GM19452 (cell line): ENCODE measurements at regions not wholly inside any gene's neighbourhood (a gene's known extent, or its start where the extent isn't known, plus 50 kb on each side); places are given as distances from the start of the nearest gene placed in this dataset.
"Not testable (repeated sequence)": the region's sequence is repeated elsewhere in the genome, so short reads cannot be mapped to it uniquely, and the experiment has no call there.

ENCODE experiments used
- ATAC-seq: cut with Tn5 transposase; IDR thresholded peaks from one replicate; pipeline ENCODE4 v1.9.1; 2021; ENCODE audit not compliant: unreplicated experiment

DNA sequence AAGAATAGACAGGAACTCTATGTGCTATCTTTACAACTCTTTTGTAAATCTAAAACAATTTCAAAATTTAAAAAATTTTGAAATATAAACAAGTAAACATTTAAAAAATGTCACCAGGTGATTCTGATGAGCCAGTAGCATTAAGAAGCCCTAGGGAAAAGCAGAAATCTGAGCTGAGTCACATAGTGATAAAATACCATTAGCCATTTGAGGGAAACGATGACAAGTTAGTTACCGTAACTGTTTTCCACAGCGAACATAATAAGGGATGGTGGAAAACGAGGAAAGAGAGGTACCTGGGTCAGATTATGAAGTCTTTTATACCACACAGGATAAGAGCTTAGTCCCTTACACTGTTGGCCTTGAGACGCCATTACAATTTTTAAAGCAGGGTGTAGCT lies 55.5 kb downstream of the PRR15 start:
- no peak for ATAC-seq

- ATAC-seq: no peak
Observed at GRCh38 chr7:29619848-29620555, 56.4 kb downstream of the PRR15 start.

GRCh38 chr7:29620556-29620930 lies 56.9 kb downstream of the PRR15 start:
- ATAC-seq: no peak

DNA sequence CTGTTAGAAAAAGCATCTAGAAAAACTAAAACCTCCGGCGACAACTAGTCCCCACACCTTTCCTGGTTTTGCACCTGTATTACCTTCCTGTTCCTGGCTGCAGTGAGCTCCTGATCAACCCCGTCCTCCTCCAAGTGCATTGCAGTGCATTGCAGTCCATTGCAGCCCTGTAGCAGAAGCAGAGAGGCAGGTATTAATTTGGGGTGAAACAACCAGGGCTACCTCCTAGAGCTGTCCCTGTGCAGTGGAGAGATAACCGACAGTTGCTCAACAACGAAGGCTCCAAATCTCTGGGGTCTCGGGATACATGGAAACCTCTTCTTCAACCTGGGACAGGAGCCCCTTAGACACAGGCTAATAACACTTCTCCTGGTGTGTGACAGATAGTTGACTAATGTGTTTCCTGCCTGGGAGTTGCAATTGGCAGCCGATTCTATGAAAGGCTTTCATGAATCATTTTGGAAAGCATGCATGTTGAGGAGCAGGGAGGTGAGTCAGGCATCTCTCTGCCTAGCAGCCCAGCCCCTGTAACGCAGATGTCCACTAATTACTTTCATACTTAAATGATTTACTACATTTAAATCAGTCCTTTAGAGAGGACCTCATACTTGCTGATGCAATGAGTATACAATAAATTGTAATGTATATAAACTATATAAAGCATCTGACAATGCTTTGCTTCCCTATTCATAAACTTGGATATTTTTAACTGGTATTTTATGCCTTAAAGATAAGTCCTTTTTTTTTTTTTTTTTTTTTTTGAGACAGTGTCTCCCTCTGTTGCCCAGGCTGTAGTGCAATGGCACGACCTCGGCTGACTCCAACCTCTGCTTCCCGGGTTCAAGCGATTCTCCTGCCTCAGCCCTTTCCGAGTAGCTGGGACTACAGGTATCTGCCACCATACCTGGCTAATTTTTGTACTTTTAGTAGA lies 59.0 kb downstream of the PRR15 start:
- ATAC-seq: no peak

DNA sequence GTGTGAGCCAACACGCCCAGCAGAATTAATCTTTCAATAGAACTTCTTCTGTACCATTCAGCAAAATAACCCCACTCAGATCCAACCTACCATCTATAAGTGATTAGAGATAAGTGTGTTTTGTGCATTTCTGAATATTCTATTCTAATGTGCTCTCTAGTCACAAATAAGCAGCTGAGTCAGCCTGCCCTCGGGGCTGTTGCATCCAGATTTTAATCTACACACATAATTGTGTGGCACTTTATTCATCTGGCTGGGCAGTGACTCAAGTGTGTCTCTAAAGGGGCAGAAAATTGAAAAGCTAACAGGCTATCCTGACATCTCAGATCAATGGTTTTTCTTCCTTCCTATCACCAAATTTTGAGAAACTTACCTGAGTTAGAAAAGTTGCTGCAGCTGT lies 60.3 kb downstream of the PRR15 start:
- no peak for ATAC-seq

- no peak for ATAC-seq
Observed at GRCh38 chr7:29626730-29627129, 63.1 kb downstream of the PRR15 start.

- no peak for ATAC-seq
Observed at GRCh38 chr7:29627631-29628030, 64.0 kb downstream of the PRR15 start.

DNA sequence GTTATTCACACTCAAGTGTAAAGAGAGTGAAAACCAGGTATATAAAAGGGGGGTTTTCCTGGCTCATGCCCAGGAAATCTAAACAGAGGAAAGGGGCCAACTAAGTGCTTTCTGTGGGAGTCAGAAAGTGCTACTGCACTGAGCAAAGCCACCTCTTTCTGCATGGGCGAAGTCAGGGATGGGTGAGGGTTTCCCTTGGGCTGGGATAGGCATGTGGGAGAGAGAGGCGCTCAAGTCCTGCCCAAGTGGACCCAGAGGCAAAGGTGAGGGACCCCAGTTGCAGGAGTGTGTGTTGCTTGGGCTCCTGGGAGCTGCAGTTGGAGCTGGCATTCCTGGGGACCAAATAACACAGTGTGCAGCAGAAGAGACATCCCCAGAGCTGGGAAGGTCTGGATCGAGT lies 65.9 kb downstream of the PRR15 start:
- no peak for ATAC-seq

DNA sequence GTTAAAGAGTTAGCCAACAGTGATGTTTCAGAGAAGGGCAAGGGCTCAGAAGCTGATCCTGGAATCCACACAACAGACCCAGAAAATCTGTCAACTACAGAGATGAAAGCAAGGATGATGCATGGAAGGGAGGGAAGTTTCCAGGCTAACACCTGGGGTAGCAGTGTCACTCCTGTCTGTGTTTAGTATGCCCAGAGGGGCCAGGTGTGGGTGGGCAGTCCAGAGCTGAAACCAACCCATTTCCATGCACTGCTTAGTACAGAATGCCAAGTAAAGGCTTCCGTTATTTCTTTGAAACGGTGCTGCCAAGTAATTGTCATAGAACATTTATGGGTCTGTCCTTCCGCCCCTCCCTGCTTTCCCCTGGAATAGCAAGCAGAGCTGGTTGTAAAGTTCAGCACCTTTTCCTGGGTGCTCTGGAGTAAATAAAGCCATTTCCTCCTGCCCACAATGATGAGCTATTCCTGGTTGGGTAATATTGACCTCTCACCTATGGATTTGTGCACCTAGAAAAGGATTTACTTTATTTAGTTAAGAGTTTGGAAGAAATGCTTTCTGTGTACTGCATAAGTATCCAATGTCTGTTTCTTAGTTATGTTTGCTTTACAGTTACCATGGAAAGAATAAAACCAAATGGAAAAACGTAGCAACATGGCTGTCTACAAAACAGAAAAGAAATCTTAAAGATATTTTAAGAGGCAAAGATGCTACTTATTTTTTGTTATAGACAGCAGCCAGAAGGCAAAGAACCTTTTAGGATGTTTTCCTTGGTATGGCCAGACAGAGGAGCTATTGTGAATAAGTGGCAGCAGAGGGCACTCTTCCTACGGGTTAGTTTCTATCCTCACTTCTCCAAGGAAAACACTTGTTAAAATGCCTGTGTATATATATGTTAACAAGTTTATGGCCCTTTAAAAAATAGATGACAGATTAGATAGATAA lies 71.7 kb downstream of the PRR15 start:
- not testable (repeated sequence) for ATAC-seq

- no peak for ATAC-seq
Observed at GRCh38 chr7:29636009-29636351, 72.3 kb downstream of the PRR15 start.

- no peak for ATAC-seq
Observed at GRCh38 chr7:29637374-29637773, 73.7 kb downstream of the PRR15 start.

DNA sequence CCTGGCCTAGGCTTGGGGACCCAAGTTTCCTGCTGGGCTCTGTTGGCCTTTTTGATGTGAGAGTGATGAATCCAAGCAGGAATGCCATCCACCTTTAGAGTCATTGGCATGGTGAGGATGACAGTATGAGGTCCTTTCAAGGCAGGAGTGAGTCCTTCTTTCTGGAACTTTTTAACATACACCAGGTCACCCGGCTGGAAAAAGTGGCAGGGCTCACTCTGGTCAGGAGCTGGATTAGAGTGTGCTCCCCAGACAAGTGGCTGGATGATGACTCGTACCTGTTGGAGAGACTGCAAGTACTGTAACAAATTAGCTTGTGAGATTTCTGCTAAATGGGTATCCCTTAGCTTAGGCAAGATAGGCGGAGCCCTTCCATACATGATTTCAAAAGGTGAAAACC lies 75.2 kb downstream of the PRR15 start:
- ATAC-seq: not testable (repeated sequence)

DNA sequence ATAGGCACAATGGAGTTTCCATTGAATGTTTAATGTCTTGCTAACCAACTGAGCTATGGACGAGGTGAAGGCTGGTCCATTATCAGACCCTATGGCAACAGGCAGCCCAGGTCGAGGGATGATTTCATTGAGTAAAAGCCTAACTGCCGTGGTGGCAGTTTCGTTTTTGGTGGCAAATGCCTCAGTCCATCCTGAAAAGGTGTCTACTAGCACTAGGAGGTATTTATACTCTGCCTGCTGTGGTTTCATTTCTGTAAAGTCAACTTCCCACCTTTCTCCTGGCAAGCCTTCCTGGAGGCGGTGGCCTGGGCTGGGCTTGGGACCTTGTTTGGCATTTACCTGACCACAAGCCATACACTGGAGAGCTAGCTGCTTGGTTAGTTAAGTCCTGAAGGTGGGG lies 75.8 kb downstream of the PRR15 start:
- no peak for ATAC-seq

- no peak for ATAC-seq
Observed at GRCh38 chr7:29639886-29640595, 76.4 kb downstream of the PRR15 start.

DNA sequence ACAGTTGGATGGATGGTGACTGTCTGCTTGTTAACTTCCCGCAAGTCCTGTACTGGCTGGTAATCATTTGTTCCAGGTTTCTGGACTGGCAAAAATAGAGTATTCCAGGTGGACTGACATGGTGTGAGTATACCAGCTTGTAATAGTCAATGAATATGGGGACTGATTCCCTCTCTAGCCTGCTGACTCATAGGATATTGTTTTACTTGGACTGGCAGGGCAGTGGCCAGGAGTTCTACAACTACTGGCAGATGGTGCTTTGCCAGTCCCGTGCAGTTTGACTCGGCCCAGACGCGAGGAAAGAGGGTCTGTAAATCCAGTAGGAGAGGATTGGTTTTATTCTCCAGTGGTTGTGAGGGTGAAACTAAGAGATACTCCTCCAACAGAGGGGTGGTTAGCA lies 78.0 kb downstream of the PRR15 start:
- no peak for ATAC-seq

DNA sequence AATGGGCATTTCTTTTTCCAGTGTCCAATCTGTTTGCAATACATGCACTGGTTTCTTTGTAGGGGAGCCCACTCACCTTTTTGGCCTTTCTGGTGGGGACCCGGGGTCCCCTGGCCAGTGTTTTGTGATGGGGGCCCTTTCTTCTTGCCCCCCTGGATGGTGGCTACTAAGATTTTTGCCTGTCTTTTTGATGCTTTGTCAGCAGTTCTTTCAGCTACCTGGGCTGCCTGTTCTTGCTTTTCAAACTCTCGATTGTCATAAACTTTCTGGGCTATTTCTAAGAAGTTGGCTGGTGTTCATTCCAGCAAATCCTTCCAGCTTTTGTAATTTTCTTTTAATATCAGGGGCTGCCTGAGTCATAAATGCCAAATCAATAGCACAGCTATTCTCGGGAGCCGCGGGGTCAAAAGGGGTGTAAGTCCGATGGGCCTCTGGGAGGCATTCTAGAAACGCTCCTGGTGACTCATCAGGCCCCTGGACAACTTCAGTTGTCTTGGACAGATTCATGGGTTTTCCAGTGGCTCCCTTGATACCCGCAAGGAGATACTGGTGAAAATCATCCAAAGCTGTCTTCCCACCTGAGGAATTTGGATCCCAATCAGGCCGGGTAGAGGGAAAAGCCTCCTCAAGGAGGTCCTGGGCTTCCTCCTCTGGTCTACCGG lies 79.0 kb downstream of the PRR15 start:
- ATAC-seq: no peak

GRCh38 chr7:29646116-29646515 lies 82.5 kb downstream of the PRR15 start:
- not testable (repeated sequence) for ATAC-seq

DNA sequence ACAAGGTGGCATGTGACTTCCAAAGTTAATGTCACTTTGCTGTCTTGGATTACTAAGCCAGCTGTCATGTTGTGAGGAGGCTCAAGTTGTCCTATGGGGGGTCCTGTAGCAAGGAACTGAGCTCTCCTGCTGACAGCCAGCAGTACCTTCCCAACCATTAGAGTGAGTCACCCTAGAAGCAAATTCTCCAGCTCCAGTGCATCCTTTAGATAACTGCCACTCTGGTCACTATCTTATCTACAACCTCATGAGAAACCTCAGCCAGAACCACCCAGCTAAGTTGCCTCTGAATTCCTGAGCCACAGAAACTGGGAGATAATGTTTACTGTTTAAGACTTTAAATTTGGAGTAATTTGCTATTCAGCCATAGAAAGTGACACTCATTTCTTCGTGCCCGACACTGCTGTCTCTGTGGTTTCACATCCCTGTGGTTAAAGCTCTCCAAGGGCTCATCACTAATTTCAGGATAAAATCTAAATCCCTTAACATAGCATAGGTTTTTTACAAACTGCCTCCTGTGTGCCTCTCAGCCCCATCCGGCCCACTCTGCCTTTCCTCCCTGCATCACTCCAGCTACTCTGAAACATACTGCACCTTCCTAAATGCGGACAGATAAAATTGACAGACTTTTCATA lies 83.5 kb downstream of the PRR15 start:
- no peak for ATAC-seq

- not testable (repeated sequence) for ATAC-seq
Observed at GRCh38 chr7:29647691-29648210, 84.1 kb downstream of the PRR15 start.
